ENCODE measurements at regions not wholly inside any gene's neighbourhood (a gene's known extent, or its start where the extent isn't known, plus 50 kb on each side); places are given as distances from the start of the nearest gene placed in this dataset.
"Not testable (repeated sequence)": the region's sequence is repeated elsewhere in the genome, so short reads cannot be mapped to it uniquely, and the experiment has no call there.

DNA sequence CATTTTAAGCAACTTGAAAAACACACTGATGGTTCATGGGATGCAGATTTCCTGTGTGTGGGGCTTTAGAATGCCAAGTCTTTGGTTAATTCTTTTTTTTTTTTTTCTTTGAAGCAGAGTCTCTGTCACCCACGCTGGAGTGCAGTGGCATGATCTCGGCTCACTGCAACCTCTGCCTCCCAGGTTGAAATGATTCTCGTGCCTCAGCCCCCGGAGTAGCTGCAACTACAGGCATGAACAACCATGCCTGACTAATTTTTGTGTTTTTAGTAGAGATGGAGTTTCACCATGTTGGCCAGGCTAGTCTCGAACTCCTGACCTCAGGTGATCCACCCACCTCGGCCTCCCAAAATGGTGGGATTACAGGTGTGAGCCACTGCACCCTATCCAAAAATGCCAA, 228.3 kb downstream of the EFCAB11 start:
- TF ChIP-seq, protein P1, sequence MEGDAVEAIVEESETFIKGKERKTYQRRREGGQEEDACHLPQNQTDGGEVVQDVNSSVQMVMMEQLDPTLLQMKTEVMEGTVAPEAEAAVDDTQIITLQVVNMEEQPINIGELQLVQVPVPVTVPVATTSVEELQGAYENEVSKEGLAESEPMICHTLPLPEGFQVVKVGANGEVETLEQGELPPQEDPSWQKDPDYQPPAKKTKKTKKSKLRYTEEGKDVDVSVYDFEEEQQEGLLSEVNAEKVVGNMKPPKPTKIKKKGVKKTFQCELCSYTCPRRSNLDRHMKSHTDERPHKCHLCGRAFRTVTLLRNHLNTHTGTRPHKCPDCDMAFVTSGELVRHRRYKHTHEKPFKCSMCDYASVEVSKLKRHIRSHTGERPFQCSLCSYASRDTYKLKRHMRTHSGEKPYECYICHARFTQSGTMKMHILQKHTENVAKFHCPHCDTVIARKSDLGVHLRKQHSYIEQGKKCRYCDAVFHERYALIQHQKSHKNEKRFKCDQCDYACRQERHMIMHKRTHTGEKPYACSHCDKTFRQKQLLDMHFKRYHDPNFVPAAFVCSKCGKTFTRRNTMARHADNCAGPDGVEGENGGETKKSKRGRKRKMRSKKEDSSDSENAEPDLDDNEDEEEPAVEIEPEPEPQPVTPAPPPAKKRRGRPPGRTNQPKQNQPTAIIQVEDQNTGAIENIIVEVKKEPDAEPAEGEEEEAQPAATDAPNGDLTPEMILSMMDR (IDR thresholded peaks at IDR 0.05), result not testable (repeated sequence)
- TF ChIP-seq POLR2A (IDR thresholded peaks at IDR 0.05), result not testable (repeated sequence)
